ENCODE measurements at regions not wholly inside any gene's neighbourhood (a gene's known extent, or its start where the extent isn't known, plus 50 kb on each side); places are given as distances from the start of the nearest gene placed in this dataset.

- no peak for DNase-seq (ENCODE audit: low read depth in 2 of 2)
- Histone ChIP-seq H3K9me3 (ENCODE audit: control insufficient read depth, insufficient read depth, low read depth, low read length) (no peaks in the 10 kb centered on the region), H3K4me2 (ENCODE audit: extremely low read depth, insufficient read depth, low read length) (no peak overlapping the region), H3K4me3 (replicated peaks in 1 of 4; ENCODE audit: control extremely low read depth in 1 of 4, insufficient read depth in 1 of 4, low read depth in 3 of 4, low read length in 4 of 4) (no peak overlapping the region), H3K9ac (ENCODE audit: insufficient read depth, low read length) (no peak overlapping the region), H3K79me2 (ENCODE audit: control insufficient read depth, insufficient read depth, low read length) (no peaks in the 10 kb centered on the region), H2AFZ (ENCODE audit: low read length) (no peak overlapping the region), H3K4me1 (ENCODE audit: control insufficient read depth, extremely low read depth, insufficient read depth, low read length) (no peaks in the 10 kb centered on the region), H4K20me1 (ENCODE audit: control insufficient read depth, extremely low read depth, insufficient read depth, low read length) (no peaks in the 10 kb centered on the region), H3K27ac (ENCODE audit: insufficient read depth, low read length) (no peak overlapping the region), H3K36me3 (ENCODE audit: control insufficient read depth, insufficient read depth, low read length) (no peaks in the 10 kb centered on the region), H3K27me3 (ENCODE audit: control insufficient read depth, insufficient read depth, low read length) (no peaks in the 10 kb centered on the region)
- TF ChIP-seq EZH2 (IDR thresholded peaks at IDR 0.05; ENCODE audit: low read length, missing control alignments) (no peak), CTCF (conservative IDR thresholded peaks at IDR 0.05 in 1 of 2, IDR thresholded peaks at IDR 0.05 in 1 of 2; ENCODE audit: low read depth in 1 of 2, low read length in 2 of 2) (no peak)
Observed at GRCh38 chrX:65241059-65241721, 264.9 kb upstream of the ZC4H2 start.

GRCh38 chrX:65203545-65203944, 227.3 kb upstream of the ZC4H2 start:
- Histone ChIP-seq H3K27ac (ENCODE audit: insufficient read depth, low read length) (no peak overlapping the region), H2AFZ (ENCODE audit: low read length) (no peak overlapping the region), H3K36me3 (ENCODE audit: control insufficient read depth, insufficient read depth, low read length) (no peaks in the 10 kb centered on the region), H4K20me1 (ENCODE audit: control insufficient read depth, extremely low read depth, insufficient read depth, low read length) (no peaks in the 10 kb centered on the region), H3K27me3 (ENCODE audit: control insufficient read depth, insufficient read depth, low read length) (no peaks in the 10 kb centered on the region), H3K9me3 (ENCODE audit: control insufficient read depth, insufficient read depth, low read depth, low read length) (no peaks in the 10 kb centered on the region), H3K4me3 (replicated peaks in 1 of 4; ENCODE audit: control extremely low read depth in 1 of 4, insufficient read depth in 1 of 4, low read depth in 3 of 4, low read length in 4 of 4) (no peak overlapping the region), H3K79me2 (ENCODE audit: control insufficient read depth, insufficient read depth, low read length) (no peaks in the 10 kb centered on the region), H3K4me2 (ENCODE audit: extremely low read depth, insufficient read depth, low read length) (no peak overlapping the region), H3K4me1 (ENCODE audit: control insufficient read depth, extremely low read depth, insufficient read depth, low read length) (no peaks in the 10 kb centered on the region), H3K9ac (ENCODE audit: insufficient read depth, low read length) (no peak overlapping the region)
- DNase-seq (ENCODE audit: low read depth in 2 of 2), result no peak
- TF ChIP-seq EZH2 (IDR thresholded peaks at IDR 0.05; ENCODE audit: low read length, missing control alignments) (no peak), CTCF (conservative IDR thresholded peaks at IDR 0.05 in 1 of 2, IDR thresholded peaks at IDR 0.05 in 1 of 2; ENCODE audit: low read depth in 1 of 2, low read length in 2 of 2) (no peak)

- Histone ChIP-seq H3K4me2 (ENCODE audit: extremely low read depth, insufficient read depth, low read length) (no peak overlapping the region), H3K4me3 (replicated peaks in 1 of 4; ENCODE audit: control extremely low read depth in 1 of 4, insufficient read depth in 1 of 4, low read depth in 3 of 4, low read length in 4 of 4) (no peak overlapping the region), H3K27me3 (ENCODE audit: control insufficient read depth, insufficient read depth, low read length) (no peaks in the 10 kb centered on the region), H3K9me3 (ENCODE audit: control insufficient read depth, insufficient read depth, low read depth, low read length) (no peaks in the 10 kb centered on the region), H3K4me1 (ENCODE audit: control insufficient read depth, extremely low read depth, insufficient read depth, low read length) (no peaks in the 10 kb centered on the region), H3K27ac (ENCODE audit: insufficient read depth, low read length) (no peak overlapping the region), H3K79me2 (ENCODE audit: control insufficient read depth, insufficient read depth, low read length) (no peaks in the 10 kb centered on the region), H3K9ac (ENCODE audit: insufficient read depth, low read length) (no peak overlapping the region), H3K36me3 (ENCODE audit: control insufficient read depth, insufficient read depth, low read length) (no peaks in the 10 kb centered on the region), H4K20me1 (ENCODE audit: control insufficient read depth, extremely low read depth, insufficient read depth, low read length) (no peaks in the 10 kb centered on the region), H2AFZ (ENCODE audit: low read length) (no peak overlapping the region)
- DNase-seq (ENCODE audit: low read depth in 2 of 2), result no peak
- no peak for TF ChIP-seq CTCF (conservative IDR thresholded peaks at IDR 0.05 in 1 of 2, IDR thresholded peaks at IDR 0.05 in 1 of 2; ENCODE audit: low read depth in 1 of 2, low read length in 2 of 2)
- TF ChIP-seq EZH2 (IDR thresholded peaks at IDR 0.05; ENCODE audit: low read length, missing control alignments), result no peak
Observed at GRCh38 chrX:65196758-65197360, 220.6 kb upstream of the ZC4H2 start.

Measured in fibroblast of lung (primary cell).